GM21381 (cell line): ENCODE measurements at regions not wholly inside any gene's neighbourhood (a gene's known extent, or its start where the extent isn't known, plus 50 kb on each side); places are given as distances from the start of the nearest gene placed in this dataset.
"Not testable (repeated sequence)": the region's sequence is repeated elsewhere in the genome, so short reads cannot be mapped to it uniquely, and the experiment has no call there.

Experiments
- ATAC-seq: cut with Tn5 transposase; IDR thresholded peaks from one replicate; pipeline ENCODE4 v1.9.1; 2021; ENCODE audit warnings: mild to moderate bottlenecking, moderate library complexity; ENCODE audit not compliant: unreplicated experiment

DNA sequence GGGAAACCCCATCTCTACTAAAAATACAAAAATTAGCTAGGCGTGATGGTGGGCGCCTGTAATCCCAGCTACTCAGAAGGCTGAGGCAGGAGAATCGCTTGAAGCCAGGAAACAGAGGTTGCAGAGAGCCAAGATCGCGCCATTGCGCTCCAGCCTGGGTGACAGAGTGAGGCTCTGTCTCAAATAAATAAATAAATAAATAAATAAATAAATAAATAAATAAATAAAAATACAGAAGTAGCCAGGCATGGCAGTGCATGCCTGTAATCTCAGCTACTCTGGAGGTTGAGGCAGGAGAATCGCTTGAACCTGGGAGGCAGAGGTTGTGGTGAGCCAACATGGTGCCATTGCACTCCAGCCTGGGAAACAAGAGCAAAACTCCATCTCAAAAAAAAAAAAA is 1068.7 kb upstream of the CITED2 start:
- ATAC-seq, result not testable (repeated sequence)

DNA sequence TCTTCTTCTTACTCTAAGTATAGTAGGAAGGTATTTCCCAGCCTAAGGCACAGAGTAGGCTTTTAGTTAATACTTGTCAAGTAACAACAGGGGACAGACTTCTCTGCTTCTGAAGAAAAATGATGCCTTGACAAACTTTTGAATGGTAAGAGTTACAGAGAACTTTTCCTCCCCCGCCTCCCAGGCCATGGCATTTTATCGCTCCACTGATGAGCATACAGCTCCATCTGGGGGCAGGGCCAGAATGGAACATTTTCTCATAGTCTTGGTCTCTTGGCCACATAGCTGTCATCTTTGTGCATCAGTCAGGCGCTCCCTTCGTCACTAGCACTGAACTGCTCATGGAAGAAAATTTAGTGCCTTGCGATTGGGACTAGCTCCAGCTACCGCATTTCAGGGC is 1066.8 kb upstream of the CITED2 start:
- no peak for ATAC-seq

DNA sequence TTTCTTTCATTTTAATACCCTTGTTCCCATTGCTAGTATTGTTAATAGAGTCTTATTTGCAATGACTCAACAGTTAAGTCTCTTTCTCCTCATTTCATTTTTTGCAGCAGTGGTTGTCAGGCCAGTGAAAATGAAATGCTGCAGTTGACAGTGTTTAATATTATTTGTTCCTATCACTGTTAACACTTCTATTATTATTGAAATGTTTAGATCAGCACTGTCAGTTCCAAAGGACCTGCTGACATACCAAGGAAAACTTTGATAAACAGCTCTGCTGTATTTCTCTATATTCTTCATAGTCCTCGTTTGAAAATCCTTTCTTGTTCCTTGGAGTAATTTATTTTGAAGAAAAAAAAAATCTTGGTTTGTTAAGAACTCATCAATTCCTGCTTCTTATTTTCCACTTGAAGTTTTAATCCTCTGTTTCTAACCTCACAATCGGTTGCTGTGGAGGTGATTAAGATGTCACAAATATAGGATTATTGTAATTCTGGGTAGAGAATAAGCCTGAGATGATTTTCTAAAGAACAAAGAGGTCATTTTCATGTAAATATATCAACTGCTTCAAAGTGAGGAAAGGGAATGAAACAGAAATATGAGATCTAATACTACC is 1065.9 kb upstream of the CITED2 start:
- ATAC-seq, result no peak

DNA sequence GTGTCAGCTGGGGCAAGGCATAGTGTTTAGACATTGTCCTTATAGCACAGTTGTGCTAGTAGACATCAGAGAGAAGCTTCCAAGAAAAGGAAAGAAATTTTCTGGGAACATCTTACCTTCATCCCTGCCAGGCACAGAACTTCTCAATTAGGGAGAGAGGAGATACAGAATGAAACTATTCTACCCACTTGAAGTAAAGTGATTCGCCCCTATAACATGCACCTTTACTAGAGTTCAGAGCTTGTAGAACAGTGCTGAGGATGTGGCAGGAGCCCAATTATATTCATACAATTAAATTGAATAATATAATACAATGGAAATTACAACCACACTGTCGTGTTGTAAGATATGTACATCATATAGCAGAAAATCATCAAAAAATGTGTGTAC is 1063.9 kb upstream of the CITED2 start:
- ATAC-seq, result no peak

GRCh38 chr6:140437619-140438345 is 1063.3 kb upstream of the CITED2 start:
- no peak for ATAC-seq

GRCh38 chr6:140436023-140436811 is 1061.8 kb upstream of the CITED2 start:
- no peak for ATAC-seq

DNA sequence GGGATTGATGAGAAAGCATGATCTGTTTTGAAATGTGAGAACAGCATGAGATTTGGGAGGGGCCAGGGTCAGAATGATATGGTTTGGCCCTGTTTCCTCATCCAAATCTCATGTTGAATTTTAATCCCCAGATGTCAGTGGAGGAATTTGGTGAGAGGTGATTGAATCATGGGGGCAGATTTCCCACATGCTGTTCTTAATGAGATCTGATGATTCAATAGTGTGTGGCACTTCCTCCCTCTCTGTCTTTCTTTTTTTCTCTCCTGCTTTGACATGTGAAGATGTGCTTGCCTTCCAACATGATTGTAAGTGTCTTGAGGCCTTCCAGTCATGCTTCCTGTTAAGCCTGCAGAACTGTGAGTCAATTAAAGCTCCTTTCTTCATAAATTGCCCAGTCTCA is 1060.3 kb upstream of the CITED2 start:
- ATAC-seq, result no peak

DNA sequence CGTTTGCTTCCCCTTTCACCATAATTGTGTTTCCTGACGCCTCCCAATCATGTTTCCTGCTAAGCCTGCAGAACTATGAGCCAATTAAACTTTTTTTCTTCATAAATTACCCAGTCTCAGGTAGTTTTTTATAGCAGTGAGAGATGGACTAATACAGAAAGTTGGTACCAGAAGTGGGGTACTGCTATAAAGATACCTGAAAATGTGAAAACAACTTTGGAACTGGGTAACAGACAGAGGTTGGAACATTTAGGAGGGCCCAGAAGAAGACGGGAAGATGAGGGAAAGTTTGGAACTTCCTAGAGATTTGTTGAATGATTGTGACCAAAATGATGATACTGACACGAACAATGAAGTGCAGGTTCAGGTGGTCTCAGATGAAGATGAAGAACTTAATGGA is 1058.6 kb upstream of the CITED2 start:
- no peak for ATAC-seq

GRCh38 chr6:140427842-140428241 is 1053.4 kb upstream of the CITED2 start:
- ATAC-seq, result no peak

GRCh38 chr6:140414966-140415620 is 1040.6 kb upstream of the CITED2 start:
- no peak for ATAC-seq

DNA sequence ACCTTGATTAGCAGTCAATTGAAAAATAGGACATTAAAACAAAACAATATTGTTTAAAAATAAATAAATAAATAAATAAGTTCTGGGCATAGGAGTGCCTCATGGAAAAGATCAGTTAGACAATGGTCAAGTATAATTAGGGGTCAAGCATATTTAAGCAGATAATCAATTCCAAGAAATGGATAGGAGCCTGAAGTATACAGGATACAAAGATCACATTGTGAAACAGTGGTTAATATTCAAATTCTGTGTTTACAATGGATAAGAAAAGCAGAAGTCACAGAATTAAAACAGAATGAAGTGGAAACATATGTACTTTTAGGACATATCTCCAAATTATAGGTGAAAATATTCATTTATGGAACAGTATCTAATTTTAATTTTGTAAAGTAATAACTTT is 1028.6 kb upstream of the CITED2 start:
- no peak for ATAC-seq

GRCh38 chr6:140401761-140402160 is 1027.3 kb upstream of the CITED2 start:
- no peak for ATAC-seq

DNA sequence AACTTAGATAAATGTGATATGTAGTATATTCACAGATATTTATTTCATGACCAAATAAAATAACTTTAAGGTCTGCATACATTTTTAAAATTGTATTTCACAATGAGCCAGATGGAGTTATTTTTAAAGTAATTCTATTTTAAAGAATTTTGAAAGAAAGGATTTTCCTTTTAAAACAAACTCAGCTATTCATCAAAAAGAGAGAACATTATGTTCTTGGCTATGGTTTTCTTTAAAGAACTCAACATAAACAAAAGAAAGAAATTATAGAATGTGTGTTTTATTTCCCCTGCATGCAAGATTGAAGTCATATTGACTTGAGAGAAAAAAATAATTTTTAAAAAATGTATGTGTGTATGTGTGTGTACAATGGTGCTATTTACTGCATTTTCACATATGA is 1023.6 kb upstream of the CITED2 start:
- no peak for ATAC-seq

GRCh38 chr6:140397106-140397505 is 1022.7 kb upstream of the CITED2 start:
- ATAC-seq, result no peak

GRCh38 chr6:140393665-140394540 is 1019.5 kb upstream of the CITED2 start:
- no peak for ATAC-seq

GRCh38 chr6:140388815-140389214 is 1014.4 kb upstream of the CITED2 start:
- no peak for ATAC-seq

- no peak for ATAC-seq
These were observed 1013.8 kb upstream of the CITED2 start for GRCh38 chr6:140388192-140388802.

- no peak for ATAC-seq
These were observed 1011.2 kb upstream of the CITED2 start for GRCh38 chr6:140385679-140386078.

DNA sequence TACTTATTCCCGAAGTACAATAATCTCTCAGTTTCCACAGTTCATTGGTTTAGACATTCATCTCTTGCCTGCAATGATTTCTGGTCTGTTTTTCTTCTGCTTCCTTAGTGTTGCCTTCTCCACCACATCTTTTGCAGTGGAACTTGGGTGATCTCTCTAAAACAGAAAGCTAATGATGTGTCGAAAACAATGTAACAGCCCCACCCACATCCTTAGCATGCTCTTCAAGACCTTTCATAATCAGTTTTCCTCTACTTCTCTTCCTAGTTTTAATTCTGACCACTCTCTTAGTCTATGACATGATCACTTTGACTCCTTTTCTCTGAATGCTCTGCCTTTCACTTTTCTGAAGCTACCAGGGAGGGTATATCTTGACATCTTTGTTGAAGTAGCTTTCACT is 1007.9 kb upstream of the CITED2 start:
- no peak for ATAC-seq
